Hepatocyte (in vitro differentiated cells): ENCODE measurements at regions not wholly inside any gene's neighbourhood (a gene's known extent, or its start where the extent isn't known, plus 50 kb on each side); places are given as distances from the start of the nearest gene placed in this dataset.
A peak's percentile ranks its signal among the peaks of the same experiment; 100 is the strongest.

Experiments
- DNase-seq: peaks from one replicate; pipeline ENCODE4 v3.0.0-alpha.2; 2016; ENCODE audit warnings: low spot score
- H2AFZ ChIP-seq: fragments of 200-600 bp; sonication (generic); 2 replicates; pipeline ENCODE4 v1.6.0; 2016; ENCODE audit warnings: antibody characterized with exemption, mild to moderate bottlenecking
- H3K27ac ChIP-seq: fragments of 200-600 bp; sonication (generic); 2 replicates; pipeline ENCODE4 v1.5.1; 2016; ENCODE audit warnings: mild to moderate bottlenecking
- H3K27me3 ChIP-seq: fragments of 200-600 bp; sonication (generic); 2 replicates; pipeline ENCODE4 v1.6.1; 2016
- H3K36me3 ChIP-seq: fragments of 200-600 bp; sonication (generic); replicated peaks from 2 replicates; pipeline ENCODE4 v1.5.1; 2016; ENCODE audit warnings: low read depth; ENCODE audit not compliant: insufficient read depth
- H3K4me1 ChIP-seq: fragments of 200-600 bp; sonication (generic); 2 replicates; pipeline ENCODE4 v1.5.1; 2016; ENCODE audit warnings: mild to moderate bottlenecking, moderate library complexity; ENCODE audit not compliant: insufficient read depth
- H3K4me2 ChIP-seq: fragments of 200-600 bp; sonication (generic); 2 replicates; pipeline ENCODE4 v1.6.0; 2016
- H3K4me3 ChIP-seq: fragments of 200-600 bp; sonication (generic); 2 replicates; pipeline ENCODE4 v1.5.1; 2016; ENCODE audit warnings: mild to moderate bottlenecking
- H3K79me2 ChIP-seq: fragments of 200-600 bp; sonication (generic); 2 replicates; pipeline ENCODE4 v1.6.0; 2017; ENCODE audit warnings: mild to moderate bottlenecking
- H3K9me2 ChIP-seq: fragments of 200-600 bp; sonication (generic); replicated peaks from 2 replicates; pipeline ENCODE4 v1.6.0; 2017; ENCODE audit warnings: mild to moderate bottlenecking; ENCODE audit not compliant: insufficient read depth
- H3K9me3 ChIP-seq: fragments of 200-600 bp; sonication (generic); 2 replicates; pipeline ENCODE4 v1.5.1; 2016; ENCODE audit warnings: low read depth, mild to moderate bottlenecking
- H4K20me1 ChIP-seq: fragments of 200-600 bp; sonication (generic); 2 replicates; pipeline ENCODE4 v1.6.0; 2016; ENCODE audit warnings: mild to moderate bottlenecking; ENCODE audit not compliant: insufficient read depth, poor library complexity, severe bottlenecking
- EZH2 ChIP-seq: fragments of 200-600 bp; sonication (generic); IDR thresholded peaks from 2 replicates; pipeline ENCODE4 v1.6.1; 2016; ENCODE audit warnings: antibody characterized with exemption, mild to moderate bottlenecking, borderline replicate concordance
- EZH2phosphoT487 ChIP-seq: fragments of 200-600 bp; sonication (generic); IDR thresholded peaks from one replicate; pipeline ENCODE4 v1.6.1; 2018; ENCODE audit warnings: antibody characterized with exemption, mild to moderate bottlenecking, low read depth, moderate library complexity; ENCODE audit not compliant: unreplicated experiment, severe bottlenecking
- WGBS: methylation state at CpG from one replicate; pipeline ENCODE4 v1.1.6; 2016; ENCODE audit warnings: low lambda C conversion rate; ENCODE audit errors: missing lambda C conversion rate; 5-methylcytosine and 5-hydroxymethylcytosine counted together
- TF ChIP-seq, protein P1 (sequence below): fragments of 200-600 bp; sonication (generic); IDR thresholded peaks from 2 replicates; pipeline ENCODE4 v1.5.1; 2016; ENCODE audit warnings: antibody characterized with exemption, mild to moderate bottlenecking; ENCODE audit not compliant: poor library complexity

DNA sequence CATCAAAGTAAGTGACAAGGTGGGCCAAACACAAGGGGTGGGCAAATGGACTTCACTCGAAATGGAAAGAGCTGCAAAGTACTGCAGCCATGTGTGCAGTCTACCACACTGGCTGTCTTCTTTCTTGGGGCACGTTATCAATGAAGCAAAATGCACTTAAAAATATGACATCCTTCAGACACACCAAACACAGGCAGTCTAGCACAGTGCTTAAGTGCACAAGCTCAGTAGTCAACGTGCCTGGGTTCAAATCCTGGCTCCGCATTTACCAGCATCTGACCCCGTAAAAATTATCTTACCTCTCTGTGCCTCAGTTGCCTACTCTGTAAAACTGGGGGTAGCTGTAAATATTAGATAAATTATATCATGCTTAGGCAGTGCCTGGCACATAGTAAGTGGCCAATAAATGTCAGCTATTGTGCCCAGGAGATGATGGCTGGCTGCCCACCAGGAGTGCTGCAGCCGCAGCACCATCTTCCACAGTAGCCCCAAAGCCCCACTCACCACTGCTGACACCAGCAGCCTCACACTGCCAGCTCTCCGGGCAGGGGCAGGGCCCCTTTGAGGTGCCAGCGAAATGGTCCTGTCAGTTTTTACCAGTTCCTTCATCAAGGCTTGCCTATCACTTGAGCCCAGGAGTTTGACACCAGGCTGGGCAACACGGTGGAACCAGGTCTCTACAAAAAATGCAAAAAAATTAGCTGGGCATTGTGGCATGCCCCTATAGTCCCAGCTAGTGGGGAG, 121.8 kb upstream of the SLC1A4 start:
- peaks cover 2% of the 10 kb centered on the region for H3K27me3 ChIP-seq
- H3K4me1 ChIP-seq: peaks cover 5% of the 10 kb centered on the region
- no peaks in the 10 kb centered on the region for H4K20me1 ChIP-seq
- H3K9me3 ChIP-seq: no peaks in the 10 kb centered on the region
- no peak overlapping the region for H3K4me2 ChIP-seq
- no peak overlapping the region for H3K4me3 ChIP-seq
- no peaks in the 10 kb centered on the region for H3K9me2 ChIP-seq
- H2AFZ ChIP-seq: no peak overlapping the region
- H3K36me3 ChIP-seq: no peaks in the 10 kb centered on the region
- DNase-seq: no peak
- TF ChIP-seq EZH2phosphoT487 (no peak), EZH2 (no peak)
- TF ChIP-seq, protein P1, sequence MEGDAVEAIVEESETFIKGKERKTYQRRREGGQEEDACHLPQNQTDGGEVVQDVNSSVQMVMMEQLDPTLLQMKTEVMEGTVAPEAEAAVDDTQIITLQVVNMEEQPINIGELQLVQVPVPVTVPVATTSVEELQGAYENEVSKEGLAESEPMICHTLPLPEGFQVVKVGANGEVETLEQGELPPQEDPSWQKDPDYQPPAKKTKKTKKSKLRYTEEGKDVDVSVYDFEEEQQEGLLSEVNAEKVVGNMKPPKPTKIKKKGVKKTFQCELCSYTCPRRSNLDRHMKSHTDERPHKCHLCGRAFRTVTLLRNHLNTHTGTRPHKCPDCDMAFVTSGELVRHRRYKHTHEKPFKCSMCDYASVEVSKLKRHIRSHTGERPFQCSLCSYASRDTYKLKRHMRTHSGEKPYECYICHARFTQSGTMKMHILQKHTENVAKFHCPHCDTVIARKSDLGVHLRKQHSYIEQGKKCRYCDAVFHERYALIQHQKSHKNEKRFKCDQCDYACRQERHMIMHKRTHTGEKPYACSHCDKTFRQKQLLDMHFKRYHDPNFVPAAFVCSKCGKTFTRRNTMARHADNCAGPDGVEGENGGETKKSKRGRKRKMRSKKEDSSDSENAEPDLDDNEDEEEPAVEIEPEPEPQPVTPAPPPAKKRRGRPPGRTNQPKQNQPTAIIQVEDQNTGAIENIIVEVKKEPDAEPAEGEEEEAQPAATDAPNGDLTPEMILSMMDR: no peak
- 94% methylated on average over 9 of the region's 9 CpGs for WGBS
- H3K79me2 ChIP-seq: no peaks in the 10 kb centered on the region
- H3K27ac ChIP-seq: no peak overlapping the region

DNA sequence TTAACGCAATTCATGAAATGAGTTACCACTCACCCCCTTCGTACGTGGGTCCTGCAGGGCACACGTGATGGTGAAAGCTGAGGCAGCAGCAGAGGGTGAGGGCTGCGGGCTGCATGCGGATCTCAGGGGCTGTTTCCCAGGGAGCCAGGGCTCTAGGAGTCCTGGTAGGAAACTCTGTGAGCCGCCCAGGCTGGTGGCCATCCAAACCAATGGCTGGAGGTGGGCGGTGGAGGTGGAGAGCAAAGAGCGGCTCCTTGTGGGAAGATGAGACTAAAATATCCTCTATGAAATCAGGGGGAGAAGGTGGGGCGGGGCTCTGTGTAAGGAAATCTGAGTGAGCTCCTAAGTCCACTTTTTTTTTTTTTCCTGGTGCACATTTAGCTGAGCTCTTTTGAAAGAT, 120.1 kb upstream of the SLC1A4 start:
- H4K20me1 ChIP-seq: no peaks in the 10 kb centered on the region
- peaks cover 5% of the 10 kb centered on the region for H3K4me1 ChIP-seq
- no peaks in the 10 kb centered on the region for H3K9me3 ChIP-seq
- no peaks in the 10 kb centered on the region for H3K9me2 ChIP-seq
- no peak overlapping the region for H2AFZ ChIP-seq
- H3K27me3 ChIP-seq: peaks cover 2% of the 10 kb centered on the region
- no peak overlapping the region for H3K4me3 ChIP-seq
- no peak overlapping the region for H3K4me2 ChIP-seq
- no peaks in the 10 kb centered on the region for H3K36me3 ChIP-seq
- DNase-seq: no peak
- TF ChIP-seq EZH2phosphoT487 (no peak), EZH2 (no peak)
- TF ChIP-seq, protein P1: no peak
- no peaks in the 10 kb centered on the region for H3K79me2 ChIP-seq
- WGBS: 88% methylated on average over 10 of the region's 10 CpGs
- no peak overlapping the region for H3K27ac ChIP-seq

DNA sequence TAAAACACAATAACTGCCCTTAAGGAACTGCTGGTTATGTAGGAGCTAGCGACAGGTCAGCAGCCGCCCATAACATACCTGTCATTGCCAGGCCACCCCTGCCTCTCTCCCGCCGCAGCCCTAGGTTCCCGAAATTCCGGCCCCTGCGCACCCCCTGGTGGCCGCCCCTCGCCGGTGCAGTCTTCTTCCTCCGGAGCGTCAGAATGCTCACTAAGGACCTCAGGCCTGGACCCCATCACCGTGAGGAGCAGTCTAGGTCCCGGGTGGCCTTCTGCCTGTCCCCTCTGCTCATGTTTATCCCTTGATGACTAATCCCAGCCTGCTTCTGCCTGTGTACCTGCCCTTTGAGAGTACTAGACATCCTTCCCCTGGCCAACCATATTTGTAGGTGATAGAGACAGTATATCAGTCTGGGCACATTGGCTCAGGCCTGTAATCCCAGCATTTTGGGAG, 115.7 kb upstream of the SLC1A4 start:
- H3K4me2 ChIP-seq: peak overlapping the region; percentile 62
- no peaks in the 10 kb centered on the region for H3K36me3 ChIP-seq
- H3K27ac ChIP-seq: no peak overlapping the region
- H3K4me1 ChIP-seq: no peaks in the 10 kb centered on the region
- TF ChIP-seq, protein P1: peak; percentile 93
- no peak for TF ChIP-seq EZH2
- H3K9me2 ChIP-seq: no peaks in the 10 kb centered on the region
- no peaks in the 10 kb centered on the region for H3K27me3 ChIP-seq
- peak overlapping the region; percentile 24 for H2AFZ ChIP-seq
- H3K79me2 ChIP-seq: no peaks in the 10 kb centered on the region
- no peaks in the 10 kb centered on the region for H4K20me1 ChIP-seq
- H3K4me3 ChIP-seq: no peak overlapping the region
- peak; percentile 83 for DNase-seq
- 5% methylated on average over 14 of the region's 14 CpGs for WGBS
- H3K9me3 ChIP-seq: no peaks in the 10 kb centered on the region
